HepG2 (cell line): ENCODE measurements at regions not wholly inside any gene's neighbourhood (a gene's known extent, or its start where the extent isn't known, plus 50 kb on each side); places are given as distances from the start of the nearest gene placed in this dataset.

ENCODE experiments used
- ATAC-seq: fragments of 200-7000 bp; cut with Tn5 transposase; 3 replicates; pipeline ENCODE4 v1.9.1; 2020; ENCODE audit warnings: mild to moderate bottlenecking, moderate library complexity
- BruUV-seq: library from RNA; stranded (reverse); fragments of 400-500 nt; replicated peaks from 2 replicates; lab custom pipeline; 2021; lab: Mats Ljungman, UMichigan
- CTCF ChIA-PET: fragments of 300-600 bp; formaldehyde crosslinking; extraction: SDS; loops from one replicate; lab custom pipeline; 2021; ENCODE audit warnings: low total read pairs, inconsistent platforms, low intra/inter-chr PET ratio; lab: Yijun Ruan, JAX
- POLR2A ChIA-PET: fragments of 350-600 bp; sonication (Branson Sonifier 250); formaldehyde crosslinking; loops from one replicate; lab custom pipeline; 2020; ENCODE audit warnings: antibody characterized with exemption, inconsistent platforms; lab: Yijun Ruan, JAX
- DNase-seq: peaks from one replicate; pipeline ENCODE4 v3.0.0-alpha.2; 2015; ENCODE audit warnings: low spot score
- FAIRE-seq: peaks from 3 replicates; lab custom pipeline; 2011; peaks lifted over from hg19 to GRCh38; lab: Jason Lieb, UNC
- H2AFZ ChIP-seq: one replicate; pipeline ENCODE4 v1.6.1; 2011; ENCODE audit warnings: low read length, inconsistent platforms
- H3K27ac ChIP-seq: fragments of 300-600 bp; 3 replicates; pipeline ENCODE4 v1.8.0; 2011; ENCODE audit warnings: mixed run types, mild to moderate bottlenecking, mixed read lengths, low read length, inconsistent platforms; ENCODE audit not compliant: insufficient read depth; ENCODE audit errors: extremely low read length
- H3K27me3 ChIP-seq, 2 experiments: fragments of 200-600 bp in 1 of 2; 2 replicates in 1 of 2; 3 replicates in 1 of 2; pipeline versions ENCODE4 v1.6.0 to v1.8.0; 2011; ENCODE audit warnings: low read length in 2 of 2, mild to moderate bottlenecking in 2 of 2, moderate library complexity in 2 of 2, inconsistent platforms in 1 of 2; ENCODE audit not compliant: insufficient read depth in 2 of 2, control insufficient read depth in 1 of 2
- H3K36me3 ChIP-seq, 2 experiments: fragments of 200-600 bp in 1 of 2; replicated peaks in 1 of 2; 2 replicates in 1 of 2; 3 replicates in 1 of 2; pipeline versions ENCODE4 v1.5.1 to v1.8.0; 2011; ENCODE audit warnings: low read length in 2 of 2, inconsistent platforms in 1 of 2; ENCODE audit not compliant: insufficient read depth in 2 of 2, control insufficient read depth in 1 of 2
- H3K4me1 ChIP-seq: 2 replicates; pipeline ENCODE4 v1.5.1; 2012; ENCODE audit warnings: low read length, inconsistent platforms; ENCODE audit not compliant: insufficient read depth
- H3K4me2 ChIP-seq: 2 replicates; pipeline ENCODE4 v1.6.0; 2011; ENCODE audit warnings: low read depth, low read length, inconsistent platforms
- H3K4me3 ChIP-seq, 3 experiments: fragments of 200-600 bp in 1 of 3; sonication (generic), shearing (Covaris generic) in 1 of 3; replicated peaks in 1 of 3; 2 replicates each; pipeline ENCODE4 v1.5.1; 2011 to 2016; ENCODE audit warnings: low read length in 3 of 3, inconsistent platforms in 2 of 3, low read depth in 2 of 3, mild to moderate bottlenecking in 2 of 3, control low read depth in 1 of 3, mixed read lengths in 1 of 3; ENCODE audit not compliant: insufficient read depth in 1 of 3
- H3K79me2 ChIP-seq: one replicate; pipeline ENCODE4 v1.6.1; 2011; ENCODE audit warnings: low read length, inconsistent platforms; ENCODE audit not compliant: insufficient read depth
- H3K9ac ChIP-seq: 2 replicates; pipeline ENCODE4 v1.6.0; 2011; ENCODE audit warnings: mild to moderate bottlenecking, low read depth, low read length, inconsistent platforms; ENCODE audit not compliant: insufficient read depth
- H3K9me3 ChIP-seq: 2 replicates; pipeline ENCODE4 v1.5.1; 2012; ENCODE audit warnings: mild to moderate bottlenecking, low read length
- H4K20me1 ChIP-seq: 2 replicates; pipeline ENCODE4 v1.6.0; 2011; ENCODE audit warnings: inconsistent platforms, mild to moderate bottlenecking, low read length, moderate library complexity; ENCODE audit not compliant: insufficient read depth
- ARID5B ChIP-seq: IDR thresholded peaks from 2 replicates; pipeline ENCODE4 v1.4.0; 2020; ENCODE audit warnings: mild to moderate bottlenecking, missing genetic modification reagents
- E2F5 ChIP-seq: sonication (generic); formaldehyde crosslinking; conservative IDR thresholded peaks from 2 replicates; pipeline ENCODE4 v1.4.0; 2020; ENCODE audit warnings: missing genetic modification reagents
- KLF12 ChIP-seq: sonication (generic); formaldehyde crosslinking; IDR thresholded peaks from 2 replicates; pipeline ENCODE4 v1.4.0; 2020; ENCODE audit warnings: missing genetic modification reagents, borderline replicate concordance
- PBX3 ChIP-seq: sonication (generic); formaldehyde crosslinking; IDR thresholded peaks from 2 replicates; pipeline ENCODE4 v1.8.1; 2023; ENCODE audit warnings: missing genetic modification reagents, inconsistent platforms, borderline replicate concordance
- RBAK ChIP-seq: sonication (generic); formaldehyde crosslinking; IDR thresholded peaks from 2 replicates; pipeline ENCODE4 v1.5.1; 2020; ENCODE audit warnings: mild to moderate bottlenecking, missing genetic modification reagents
- SNAPC2 ChIP-seq: sonication (generic); formaldehyde crosslinking; IDR thresholded peaks from 2 replicates; pipeline ENCODE4 v1.8.1; 2022; ENCODE audit warnings: mild to moderate bottlenecking, missing genetic modification reagents
- ZNF256 ChIP-seq: sonication (generic); formaldehyde crosslinking; conservative IDR thresholded peaks from 2 replicates; pipeline ENCODE4 v1.4.0; 2020; ENCODE audit warnings: missing genetic modification reagents
- WGBS: methylation state at CpG from one replicate; pipeline ENCODE4 v1.1.6; 2017; ENCODE audit warnings: low lambda C conversion rate; 5-methylcytosine and 5-hydroxymethylcytosine counted together
- in situ Hi-C: cut with HindIII; loops from 2 replicates; pipeline ENCODE4 v1.10.0; 2017; ENCODE audit warnings: low pct_unique_long_range_greater_than_20kb; ENCODE audit not compliant: extremely low pct_ligation_motif_present
- intact Hi-C: fragments of 100-400 bp; cut with micrococcal nuclease; formaldehyde crosslinking; loops from one replicate; pipeline ENCODE4 v1.10.0; 2022; ENCODE audit not compliant: unreplicated experiment

- TF ChIP-seq ARID5B (CRISPR knock-in tag): no peak
- TF ChIP-seq, all 625 proteins: peak for 0
These were observed 404.7 kb upstream of the IRX1 start (continued) for GRCh38 chr5:3190930-3191329.

- no peak overlapping the region for H3K9ac ChIP-seq
- ATAC-seq (no peak), DNase-seq (no peak), FAIRE-seq (no peak)
- no TSS peak for BruUV-seq
- H4K20me1 ChIP-seq: no peaks in the 10 kb centered on the region
- peaks cover 0 to 8% of the 10 kb centered on the region in 2 experiments; a peak in 2 of 5 replicates for H3K27me3 ChIP-seq
- H2AFZ ChIP-seq: no peak overlapping the region
- H3K4me3 ChIP-seq: no peak overlapping the region
- H3K36me3 ChIP-seq: no peaks in the 10 kb centered on the region
- ChIA-PET POLR2A (no interaction called here), CTCF (no interaction called here)
- H3K27ac ChIP-seq: no peak overlapping the region
- H3K9me3 ChIP-seq: no peaks in the 10 kb centered on the region
- H3K79me2 ChIP-seq: no peaks in the 10 kb centered on the region
- in situ Hi-C loops: no loop called here
- WGBS: 0% methylated on average over 1 of the region's 1 CpG
- H3K4me1 ChIP-seq: no peaks in the 10 kb centered on the region
- H3K4me2 ChIP-seq: no peak overlapping the region
- intact Hi-C loops: no loop called here
- TF ChIP-seq E2F5 (CRISPR knock-in tag) (no peak), ZNF256 (no peak), PBX3 (CRISPR knock-in tag) (no peak), SNAPC2 (CRISPR knock-in tag) (no peak), KLF12 (CRISPR knock-in tag) (no peak), RBAK (CRISPR knock-in tag) (no peak)
These were observed 405.2 kb upstream of the IRX1 start for GRCh38 chr5:3190433-3190832.
